ENCODE measurements at regions not wholly inside any gene's neighbourhood (a gene's known extent, or its start where the extent isn't known, plus 50 kb on each side); places are given as distances from the start of the nearest gene placed in this dataset.

- no peak for DNase-seq (ENCODE audit: low spot score)
These were observed 166.0 kb upstream of the COL1A2 start for GRCh38 chr7:94228678-94229077.

GRCh38 chr7:94231305-94231704 lies 163.4 kb upstream of the COL1A2 start:
- peak; percentile 95 for DNase-seq (ENCODE audit: low spot score)

GRCh38 chr7:94236960-94237359 lies 157.7 kb upstream of the COL1A2 start:
- no peak for DNase-seq (ENCODE audit: low spot score)

- DNase-seq (ENCODE audit: low spot score) = no peak
These were observed 157.3 kb upstream of the COL1A2 start for GRCh38 chr7:94237417-94237816.

GRCh38 chr7:94239661-94240234 lies 154.9 kb upstream of the COL1A2 start:
- DNase-seq (ENCODE audit: low spot score) = no peak

GRCh38 chr7:94240902-94241301 lies 153.8 kb upstream of the COL1A2 start:
- DNase-seq (ENCODE audit: low spot score) = no peak

- no peak for DNase-seq (ENCODE audit: low spot score)
These were observed 153.2 kb upstream of the COL1A2 start for GRCh38 chr7:94241402-94241925.

GRCh38 chr7:94243066-94243711 lies 151.5 kb upstream of the COL1A2 start:
- no peak for DNase-seq (ENCODE audit: low spot score)

- DNase-seq (ENCODE audit: low spot score) = no peak
These were observed 149.9 kb upstream of the COL1A2 start for GRCh38 chr7:94244760-94245159.

- DNase-seq (ENCODE audit: low spot score) = no peak
These were observed 149.2 kb upstream of the COL1A2 start for GRCh38 chr7:94245500-94245899.

- no peak for DNase-seq (ENCODE audit: low spot score)
These were observed 146.7 kb upstream of the COL1A2 start for GRCh38 chr7:94247970-94248369.

GRCh38 chr7:94249631-94250030 lies 145.1 kb upstream of the COL1A2 start:
- no peak for DNase-seq (ENCODE audit: low spot score)

- no peak for DNase-seq (ENCODE audit: low spot score)
These were observed 144.6 kb upstream of the COL1A2 start for GRCh38 chr7:94250124-94250523.

GRCh38 chr7:94250987-94251386 lies 143.7 kb upstream of the COL1A2 start:
- no peak for DNase-seq (ENCODE audit: low spot score)

GRCh38 chr7:94252124-94252523 lies 142.6 kb upstream of the COL1A2 start:
- no peak for DNase-seq (ENCODE audit: low spot score)

GRCh38 chr7:94252971-94253370 lies 141.7 kb upstream of the COL1A2 start:
- DNase-seq (ENCODE audit: low spot score) = no peak

- DNase-seq (ENCODE audit: low spot score) = peak; percentile 60
These were observed 141.0 kb upstream of the COL1A2 start for GRCh38 chr7:94253686-94254085.

GRCh38 chr7:94258418-94259300 lies 136.0 kb upstream of the COL1A2 start:
- DNase-seq (ENCODE audit: low spot score) = no peak

- no peak for DNase-seq (ENCODE audit: low spot score)
These were observed 133.6 kb upstream of the COL1A2 start for GRCh38 chr7:94261067-94261466.

- DNase-seq (ENCODE audit: low spot score) = no peak
These were observed 129.9 kb upstream of the COL1A2 start for GRCh38 chr7:94264756-94265155.

- DNase-seq (ENCODE audit: low spot score) = no peak
These were observed 129.2 kb upstream of the COL1A2 start for GRCh38 chr7:94265456-94265855.

- DNase-seq (ENCODE audit: low spot score) = peak; percentile 59
These were observed 128.5 kb upstream of the COL1A2 start for GRCh38 chr7:94266238-94266644.

GRCh38 chr7:94270772-94271171 lies 123.9 kb upstream of the COL1A2 start:
- DNase-seq (ENCODE audit: low spot score) = no peak

All from umbilical cord (tissue), 1 donor.